Tongue (tissue), 1 donor: ENCODE measurements at regions not wholly inside any gene's neighbourhood (a gene's known extent, or its start where the extent isn't known, plus 50 kb on each side); places are given as distances from the start of the nearest gene placed in this dataset.

Experiments
- DNase-seq: peaks from one replicate; pipeline ENCODE4 v3.0.0-alpha.2; 2015

GRCh38 chr5:27568811-27569210, 530.4 kb upstream of the CDH9 start:
- DNase-seq = no peak

GRCh38 chr5:27561408-27561807, 523.0 kb upstream of the CDH9 start:
- DNase-seq = no peak

- DNase-seq = peak; percentile 1
Observed at GRCh38 chr5:27548484-27548883, 510.1 kb upstream of the CDH9 start.

GRCh38 chr5:27535031-27535557, 496.7 kb upstream of the CDH9 start:
- no peak for DNase-seq

GRCh38 chr5:27532305-27532704, 493.9 kb upstream of the CDH9 start:
- DNase-seq = no peak

GRCh38 chr5:27524515-27524914, 486.1 kb upstream of the CDH9 start:
- no peak for DNase-seq

GRCh38 chr5:27523629-27524028, 485.2 kb upstream of the CDH9 start:
- no peak for DNase-seq

- DNase-seq = no peak
Observed at GRCh38 chr5:27516437-27516836, 478.1 kb upstream of the CDH9 start.

- DNase-seq = no peak
Observed at GRCh38 chr5:27511061-27511460, 472.7 kb upstream of the CDH9 start.

GRCh38 chr5:27503813-27504212, 465.4 kb upstream of the CDH9 start:
- DNase-seq = no peak

GRCh38 chr5:27502236-27502635, 463.9 kb upstream of the CDH9 start:
- DNase-seq = no peak

- no peak for DNase-seq
Observed at GRCh38 chr5:27497491-27497890, 459.1 kb upstream of the CDH9 start.

- DNase-seq = no peak
Observed at GRCh38 chr5:27494887-27495286, 456.5 kb upstream of the CDH9 start.

GRCh38 chr5:27491746-27492439, 453.5 kb upstream of the CDH9 start:
- DNase-seq = no peak

- DNase-seq = no peak
Observed at GRCh38 chr5:27491047-27491446, 452.7 kb upstream of the CDH9 start.

GRCh38 chr5:27489701-27490100, 451.3 kb upstream of the CDH9 start:
- DNase-seq = no peak

GRCh38 chr5:27482663-27483062, 444.3 kb upstream of the CDH9 start:
- no peak for DNase-seq

- no peak for DNase-seq
Observed at GRCh38 chr5:27479859-27480258, 441.5 kb upstream of the CDH9 start.

- DNase-seq = no peak
Observed at GRCh38 chr5:27477550-27477949, 439.2 kb upstream of the CDH9 start.

- DNase-seq = no peak
Observed at GRCh38 chr5:27476356-27476988, 438.1 kb upstream of the CDH9 start.

GRCh38 chr5:27475063-27475462, 436.7 kb upstream of the CDH9 start:
- no peak for DNase-seq

GRCh38 chr5:27474395-27474794, 436.0 kb upstream of the CDH9 start:
- no peak for DNase-seq

GRCh38 chr5:27474047-27474309, 435.6 kb upstream of the CDH9 start:
- no peak for DNase-seq

- no peak for DNase-seq
Observed at GRCh38 chr5:27473307-27474046, 435.1 kb upstream of the CDH9 start.
